Astrocyte (in vitro differentiated cells and primary cell): ENCODE measurements at regions not wholly inside any gene's neighbourhood (a gene's known extent, or its start where the extent isn't known, plus 50 kb on each side); places are given as distances from the start of the nearest gene placed in this dataset.

Experiments used
- DNase-seq: peaks from one replicate; pipeline ENCODE4 v3.0.0-alpha.2; 2010; ENCODE audit warnings: low read depth
- FAIRE-seq: peaks from 2 replicates; lab custom pipeline; 2011; peaks lifted over from hg19 to GRCh38; lab: Jason Lieb, UNC
- H2AFZ ChIP-seq: 2 replicates; pipeline ENCODE4 v1.6.0; 2012; ENCODE audit warnings: low read depth, low read length, inconsistent platforms
- H3K27ac ChIP-seq: 2 replicates; pipeline ENCODE4 v1.5.1; 2011; ENCODE audit warnings: low read depth, low read length, inconsistent platforms
- H3K27me3 ChIP-seq: 2 replicates; pipeline ENCODE4 v1.6.0; 2011; ENCODE audit warnings: low read length, inconsistent platforms; ENCODE audit not compliant: insufficient read depth
- H3K36me3 ChIP-seq: 2 replicates; pipeline ENCODE4 v1.5.1; 2011; ENCODE audit warnings: low read length, inconsistent platforms; ENCODE audit not compliant: insufficient read depth
- H3K4me1 ChIP-seq: 2 replicates; pipeline ENCODE4 v1.5.1; 2011; ENCODE audit warnings: low read length, inconsistent platforms; ENCODE audit not compliant: insufficient read depth
- H3K4me2 ChIP-seq: 2 replicates; pipeline ENCODE4 v1.6.0; 2012; ENCODE audit warnings: low read length, inconsistent platforms
- H3K4me3 ChIP-seq: 2 replicates; pipeline ENCODE4 v1.5.1; 2011; ENCODE audit warnings: low read depth, mild to moderate bottlenecking, low read length, inconsistent platforms; ENCODE audit not compliant: insufficient read depth
- H3K79me2 ChIP-seq: 2 replicates; pipeline ENCODE4 v1.6.0; 2012; ENCODE audit warnings: mild to moderate bottlenecking, low read length, inconsistent platforms; ENCODE audit not compliant: insufficient read depth
- H3K9ac ChIP-seq: 2 replicates; pipeline ENCODE4 v1.6.0; 2012; ENCODE audit warnings: mild to moderate bottlenecking, low read length, inconsistent platforms
- H3K9me3 ChIP-seq: 2 replicates; pipeline ENCODE4 v1.5.1; 2012; ENCODE audit warnings: low read depth, mild to moderate bottlenecking, low read length, inconsistent platforms; ENCODE audit not compliant: insufficient read depth
- H4K20me1 ChIP-seq: 2 replicates; pipeline ENCODE4 v1.6.0; 2012; ENCODE audit warnings: low read length, inconsistent platforms; ENCODE audit not compliant: insufficient read depth
- H3K27ac Mint-ChIP-seq: one replicate; pipeline ENCODE4 v1.8.0; 2021; ENCODE audit warnings: mild to moderate bottlenecking, mixed read lengths; ENCODE audit not compliant: unreplicated experiment
- H3K27me3 Mint-ChIP-seq: one replicate; pipeline ENCODE4 v1.8.0; 2021; ENCODE audit warnings: low read depth, mixed read lengths; ENCODE audit not compliant: unreplicated experiment
- H3K36me3 Mint-ChIP-seq: one replicate; pipeline ENCODE4 v1.8.0; 2021; ENCODE audit warnings: low read depth, mixed read lengths; ENCODE audit not compliant: unreplicated experiment
- H3K4me1 Mint-ChIP-seq: one replicate; pipeline ENCODE4 v1.8.0; 2021; ENCODE audit warnings: low read depth, mixed read lengths; ENCODE audit not compliant: unreplicated experiment
- H3K4me3 Mint-ChIP-seq: one replicate; pipeline ENCODE4 v1.8.0; 2021; ENCODE audit warnings: mild to moderate bottlenecking, moderate library complexity, mixed read lengths; ENCODE audit not compliant: unreplicated experiment
- H3K9me3 Mint-ChIP-seq: one replicate; pipeline ENCODE4 v1.8.0; 2021; ENCODE audit warnings: mild to moderate bottlenecking, mixed read lengths; ENCODE audit not compliant: unreplicated experiment
- EZH2 ChIP-seq: IDR thresholded peaks from 2 replicates; pipeline ENCODE4 v1.6.1; 2012; ENCODE audit warnings: mild to moderate bottlenecking, low read length, inconsistent platforms; ENCODE audit not compliant: insufficient read depth
- TF ChIP-seq, protein P1 (sequence below): IDR thresholded peaks from 2 replicates; pipeline ENCODE4 v1.5.1; 2011; ENCODE audit warnings: low read depth, mild to moderate bottlenecking, inconsistent platforms, low read length, moderate library complexity; ENCODE audit not compliant: insufficient read depth

DNA sequence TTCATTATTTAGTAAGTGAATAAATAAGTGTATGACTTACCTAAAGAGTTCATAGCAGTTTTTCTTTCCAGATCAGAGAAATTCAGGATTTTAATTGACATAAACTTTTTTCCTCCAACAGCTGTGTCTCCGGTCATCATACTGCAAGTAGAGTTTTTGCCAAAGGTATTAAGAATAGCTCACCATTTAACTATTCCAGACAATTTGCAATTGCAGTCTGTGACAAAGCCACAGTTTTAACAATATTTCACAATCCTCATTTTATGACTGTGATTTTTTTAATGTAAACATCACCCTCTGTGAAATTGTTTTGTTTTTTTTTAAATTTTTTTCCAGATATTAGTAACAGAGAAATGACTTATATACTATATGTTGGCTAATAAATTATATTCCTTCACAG is 199.1 kb downstream of the TRIB2 start:
- no peak for TF ChIP-seq EZH2
- TF ChIP-seq, protein P1, sequence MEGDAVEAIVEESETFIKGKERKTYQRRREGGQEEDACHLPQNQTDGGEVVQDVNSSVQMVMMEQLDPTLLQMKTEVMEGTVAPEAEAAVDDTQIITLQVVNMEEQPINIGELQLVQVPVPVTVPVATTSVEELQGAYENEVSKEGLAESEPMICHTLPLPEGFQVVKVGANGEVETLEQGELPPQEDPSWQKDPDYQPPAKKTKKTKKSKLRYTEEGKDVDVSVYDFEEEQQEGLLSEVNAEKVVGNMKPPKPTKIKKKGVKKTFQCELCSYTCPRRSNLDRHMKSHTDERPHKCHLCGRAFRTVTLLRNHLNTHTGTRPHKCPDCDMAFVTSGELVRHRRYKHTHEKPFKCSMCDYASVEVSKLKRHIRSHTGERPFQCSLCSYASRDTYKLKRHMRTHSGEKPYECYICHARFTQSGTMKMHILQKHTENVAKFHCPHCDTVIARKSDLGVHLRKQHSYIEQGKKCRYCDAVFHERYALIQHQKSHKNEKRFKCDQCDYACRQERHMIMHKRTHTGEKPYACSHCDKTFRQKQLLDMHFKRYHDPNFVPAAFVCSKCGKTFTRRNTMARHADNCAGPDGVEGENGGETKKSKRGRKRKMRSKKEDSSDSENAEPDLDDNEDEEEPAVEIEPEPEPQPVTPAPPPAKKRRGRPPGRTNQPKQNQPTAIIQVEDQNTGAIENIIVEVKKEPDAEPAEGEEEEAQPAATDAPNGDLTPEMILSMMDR, result no peak
- Histone ChIP-seq H3K27ac (no peak overlapping the region), H4K20me1 (no peaks in the 10 kb centered on the region), H3K4me3 (no peak overlapping the region), H3K4me2 (no peak overlapping the region), H2AFZ (no peak overlapping the region), H3K4me1 (no peaks in the 10 kb centered on the region), H3K9me3 (no peaks in the 10 kb centered on the region), H3K9ac (no peak overlapping the region), H3K27me3 (no peaks in the 10 kb centered on the region), H3K79me2 (no peaks in the 10 kb centered on the region), H3K36me3 (no peaks in the 10 kb centered on the region)
- DNase-seq, result peak; percentile 53
- Mint-ChIP-seq H3K4me3 (no peak overlapping the region), H3K36me3 (no peaks in the 10 kb centered on the region), H3K9me3 (peaks cover 4% of the 10 kb centered on the region), H3K4me1 (peaks cover 3% of the 10 kb centered on the region), H3K27ac (no peak overlapping the region), H3K27me3 (peaks cover 4% of the 10 kb centered on the region)
- no peak for FAIRE-seq

DNA sequence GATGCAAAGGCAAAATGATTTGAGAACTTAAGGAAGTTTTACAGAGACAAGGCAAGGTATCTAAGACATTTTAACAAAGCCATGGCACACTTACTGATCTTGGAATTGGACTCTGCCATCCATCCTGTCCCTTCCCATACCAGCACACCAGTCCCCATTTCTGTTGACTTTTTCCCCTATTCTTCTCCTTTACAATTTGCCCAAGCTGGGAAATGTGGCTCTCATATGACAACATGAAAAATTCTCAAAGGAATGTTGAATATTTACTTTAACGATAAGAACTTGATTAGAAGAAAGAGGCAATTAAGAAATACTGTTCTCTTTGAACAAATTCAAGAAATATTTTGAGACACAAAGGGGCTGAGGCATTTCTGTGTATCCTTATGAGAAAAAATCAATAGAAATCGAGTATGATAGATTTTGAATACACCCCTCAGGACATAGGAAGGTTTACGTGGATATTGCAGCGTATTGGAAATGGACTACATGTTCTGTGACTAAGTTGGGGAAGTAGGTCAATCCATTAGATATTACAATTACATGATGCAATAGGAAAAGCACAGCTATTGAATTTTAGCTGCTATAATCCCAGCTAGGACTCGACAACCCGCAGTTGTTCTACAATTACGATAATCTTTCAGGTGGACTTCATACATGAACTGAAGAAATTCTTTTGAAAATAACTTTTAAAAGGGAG is 201.6 kb downstream of the TRIB2 start:
- H4K20me1 ChIP-seq, result no peaks in the 10 kb centered on the region
- H3K79me2 ChIP-seq, result no peaks in the 10 kb centered on the region
- H3K27me3 Mint-ChIP-seq, result peaks cover 4% of the 10 kb centered on the region
- H3K36me3 Mint-ChIP-seq, result no peaks in the 10 kb centered on the region
- H3K4me2 ChIP-seq, result peak overlapping the region; percentile 35
- H3K9ac ChIP-seq, result no peak overlapping the region
- no peaks in the 10 kb centered on the region for H3K27me3 ChIP-seq
- H3K36me3 ChIP-seq, result no peaks in the 10 kb centered on the region
- no peak overlapping the region for H3K4me3 ChIP-seq
- no peak for FAIRE-seq
- H3K9me3 ChIP-seq, result no peaks in the 10 kb centered on the region
- TF ChIP-seq, protein P1, result no peak
- TF ChIP-seq EZH2, result no peak
- peaks cover 5% of the 10 kb centered on the region for H3K4me1 Mint-ChIP-seq
- DNase-seq, result no peak
- H3K4me1 ChIP-seq, result no peaks in the 10 kb centered on the region
- no peak overlapping the region for H3K4me3 Mint-ChIP-seq
- H3K27ac ChIP-seq, result no peak overlapping the region
- H3K27ac Mint-ChIP-seq, result no peak overlapping the region
- no peak overlapping the region for H2AFZ ChIP-seq
- H3K9me3 Mint-ChIP-seq, result no peaks in the 10 kb centered on the region

DNA sequence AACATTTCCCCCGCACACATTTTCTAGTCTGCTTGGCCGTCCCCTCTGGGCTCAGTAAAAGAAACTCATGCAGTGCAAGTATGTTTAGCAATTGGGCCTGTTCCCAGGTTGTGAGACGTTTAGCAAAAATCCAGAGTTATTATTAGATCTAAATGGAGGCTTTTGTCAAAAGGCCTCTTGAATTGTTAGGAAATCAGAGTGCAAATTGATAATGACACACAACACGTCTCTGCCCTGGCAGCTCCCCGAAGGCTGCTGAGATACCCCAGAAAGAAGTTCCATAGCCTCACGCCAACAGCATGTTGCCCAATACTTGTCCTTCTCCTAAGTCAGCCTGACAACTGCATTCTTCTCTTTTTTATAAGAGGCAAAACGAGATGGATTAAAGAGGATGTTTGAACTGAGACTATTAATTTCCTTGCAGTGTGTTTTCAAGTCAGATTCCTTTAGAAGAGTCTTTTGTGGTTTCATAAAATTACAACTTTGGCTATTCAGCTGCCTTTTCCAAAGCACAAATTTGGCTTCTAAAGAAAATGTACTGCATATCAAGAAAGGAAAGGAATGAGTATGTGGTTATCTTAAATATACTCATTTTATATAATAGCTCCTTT is 202.2 kb downstream of the TRIB2 start:
- Histone ChIP-seq H3K4me3 (no peak overlapping the region), H3K36me3 (no peaks in the 10 kb centered on the region), H3K4me2 (peak overlapping the region; percentile 35), H3K9ac (no peak overlapping the region), H3K79me2 (no peaks in the 10 kb centered on the region), H3K4me1 (peaks cover 2% of the 10 kb centered on the region), H3K9me3 (no peaks in the 10 kb centered on the region), H4K20me1 (no peaks in the 10 kb centered on the region), H3K27ac (no peak overlapping the region), H2AFZ (peak overlapping the region; percentile 20), H3K27me3 (no peaks in the 10 kb centered on the region)
- TF ChIP-seq, protein P1, result no peak
- no peak for TF ChIP-seq EZH2
- Mint-ChIP-seq H3K4me1 (peaks cover 6% of the 10 kb centered on the region), H3K36me3 (no peaks in the 10 kb centered on the region), H3K27me3 (peaks cover 4% of the 10 kb centered on the region), H3K27ac (no peak overlapping the region), H3K4me3 (no peak overlapping the region), H3K9me3 (no peaks in the 10 kb centered on the region)
- DNase-seq, result peak; percentile 98
- FAIRE-seq, result peak; percentile 70
